Activated gamma-delta T cell treated with Interleukin-2 at 50 U/mL for 16 hours (primary cell): ENCODE measurements at regions not wholly inside any gene's neighbourhood (a gene's known extent, or its start where the extent isn't known, plus 50 kb on each side); places are given as distances from the start of the nearest gene placed in this dataset.

Experiments
- DNase-seq: peaks from one replicate; pipeline ENCODE4 v3.0.0-alpha.2; 2020

GRCh38 chr1:72896256-72896655, 613.9 kb upstream of the NEGR1 start:
- no peak for DNase-seq

GRCh38 chr1:72892461-72892860, 610.1 kb upstream of the NEGR1 start:
- no peak for DNase-seq

GRCh38 chr1:72891976-72892375, 609.6 kb upstream of the NEGR1 start:
- no peak for DNase-seq

- DNase-seq, result no peak
Measured at GRCh38 chr1:72885841-72886240, 603.5 kb upstream of the NEGR1 start.

- no peak for DNase-seq
Measured at GRCh38 chr1:72885017-72885416, 602.7 kb upstream of the NEGR1 start.

- DNase-seq, result no peak
Measured at GRCh38 chr1:72869873-72870272, 587.5 kb upstream of the NEGR1 start.

- DNase-seq, result no peak
Measured at GRCh38 chr1:72869441-72869840, 587.1 kb upstream of the NEGR1 start.

- no peak for DNase-seq
Measured at GRCh38 chr1:72851597-72851996, 569.3 kb upstream of the NEGR1 start.

GRCh38 chr1:72848997-72849396, 566.7 kb upstream of the NEGR1 start:
- DNase-seq, result no peak

GRCh38 chr1:72847651-72848050, 565.3 kb upstream of the NEGR1 start:
- DNase-seq, result no peak

GRCh38 chr1:72846476-72847278, 564.3 kb upstream of the NEGR1 start:
- no peak for DNase-seq

GRCh38 chr1:72845981-72846380, 563.6 kb upstream of the NEGR1 start:
- DNase-seq, result no peak

GRCh38 chr1:72845381-72845780, 563.0 kb upstream of the NEGR1 start:
- no peak for DNase-seq

- DNase-seq, result no peak
Measured at GRCh38 chr1:72837781-72838180, 555.4 kb upstream of the NEGR1 start.

- no peak for DNase-seq
Measured at GRCh38 chr1:72830606-72831390, 548.5 kb upstream of the NEGR1 start.

- no peak for DNase-seq
Measured at GRCh38 chr1:72827278-72827677, 544.9 kb upstream of the NEGR1 start.

- no peak for DNase-seq
Measured at GRCh38 chr1:72804541-72804940, 522.2 kb upstream of the NEGR1 start.

- DNase-seq, result no peak
Measured at GRCh38 chr1:72781038-72781437, 498.7 kb upstream of the NEGR1 start.

GRCh38 chr1:72780212-72780611, 497.9 kb upstream of the NEGR1 start:
- no peak for DNase-seq

- no peak for DNase-seq
Measured at GRCh38 chr1:72777918-72778317, 495.6 kb upstream of the NEGR1 start.

- DNase-seq, result no peak
Measured at GRCh38 chr1:72763481-72763880, 481.1 kb upstream of the NEGR1 start.

GRCh38 chr1:72759486-72759885, 477.1 kb upstream of the NEGR1 start:
- no peak for DNase-seq

- no peak for DNase-seq
Measured at GRCh38 chr1:72757843-72758242, 475.5 kb upstream of the NEGR1 start.

GRCh38 chr1:72745413-72745812, 463.1 kb upstream of the NEGR1 start:
- DNase-seq, result no peak
